Activated CD4-positive, alpha-beta memory T cell treated with anti-CD3 and anti-CD28 coated beads for 36 hours (primary cell): ENCODE measurements at regions not wholly inside any gene's neighbourhood (a gene's known extent, or its start where the extent isn't known, plus 50 kb on each side); places are given as distances from the start of the nearest gene placed in this dataset.
A peak's percentile ranks its signal among the peaks of the same experiment; 100 is the strongest.

Source experiments
- CTCF ChIA-PET: fragments of 350-600 bp; sonication (Branson Sonifier 250); formaldehyde crosslinking; loops from one replicate; lab custom pipeline; 2021; ENCODE audit warnings: antibody characterized with exemption, inconsistent platforms; lab: Charles Lee
- POLR2A ChIA-PET: fragments of 350-600 bp; sonication (Branson Sonifier 250); formaldehyde crosslinking; loops from one replicate; lab custom pipeline; 2021; ENCODE audit warnings: antibody characterized with exemption; lab: Charles Lee
- DNase-seq: peaks from one replicate; pipeline ENCODE4 v3.0.0-alpha.2; 2020
- H3K27ac Mint-ChIP-seq: one replicate; pipeline ENCODE4 v1.8.0; 2021; ENCODE audit warnings: mixed read lengths
- H3K27me3 Mint-ChIP-seq: one replicate; pipeline ENCODE4 v1.8.0; 2021; ENCODE audit warnings: mixed read lengths
- H3K36me3 Mint-ChIP-seq: one replicate; pipeline ENCODE4 v1.8.0; 2021; ENCODE audit warnings: mixed read lengths
- H3K4me1 Mint-ChIP-seq: one replicate; pipeline ENCODE4 v1.8.0; 2021; ENCODE audit warnings: low read depth, mixed read lengths
- H3K4me3 Mint-ChIP-seq: one replicate; pipeline ENCODE4 v1.8.0; 2021; ENCODE audit warnings: mild to moderate bottlenecking, mixed read lengths
- H3K9me3 Mint-ChIP-seq: one replicate; pipeline ENCODE4 v1.8.0; 2021; ENCODE audit warnings: mixed read lengths
- intact Hi-C: fragments of 100-400 bp; cut with micrococcal nuclease; formaldehyde crosslinking; loops from one replicate; pipeline ENCODE4 v1.15.1; 2023

DNA sequence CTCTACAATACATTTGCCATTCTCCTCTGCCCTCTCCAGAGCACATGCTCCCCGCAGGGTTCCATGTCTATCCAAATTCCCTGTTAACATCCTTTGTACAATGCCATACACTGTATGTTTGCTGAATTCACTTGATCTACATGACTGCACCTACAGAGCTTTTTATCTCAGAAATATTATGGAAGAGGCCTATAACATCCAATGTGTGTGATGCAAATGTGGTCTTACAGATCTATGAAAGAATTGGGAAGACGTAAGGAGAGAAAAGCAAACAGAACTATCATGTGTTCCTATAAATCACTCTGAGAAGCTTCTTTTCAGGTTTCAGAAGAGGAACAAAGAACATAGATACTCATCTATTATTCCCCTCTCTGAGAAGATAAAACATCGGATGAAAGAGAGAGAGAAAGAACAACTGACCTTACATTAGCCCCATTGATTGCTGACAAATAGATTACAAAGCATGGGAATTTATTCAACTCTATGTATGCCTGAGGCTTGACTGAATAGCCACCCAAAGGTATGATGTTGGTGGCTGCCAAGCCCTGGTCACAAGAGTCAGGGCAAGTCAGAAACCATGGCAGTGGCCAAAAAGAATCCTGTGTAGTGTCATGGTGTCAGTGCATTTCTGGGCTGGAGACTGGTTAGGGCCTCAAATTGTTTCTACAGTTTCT lies 425.2 kb downstream of the FOXO1 start:
- no peak overlapping the region for H3K4me3 Mint-ChIP-seq
- H3K9me3 Mint-ChIP-seq, result no peaks in the 10 kb centered on the region
- H3K36me3 Mint-ChIP-seq, result no peaks in the 10 kb centered on the region
- CTCF ChIA-PET, result interaction anchor here (1.5 kb wide), 1 partner anchor 172 kb away, joined by 5 read pairs; no protein-coding TSS in a partner anchor
- peaks cover 4% of the 10 kb centered on the region for H3K4me1 Mint-ChIP-seq
- POLR2A ChIA-PET, result no interaction called here
- H3K27me3 Mint-ChIP-seq, result no peaks in the 10 kb centered on the region
- no peak overlapping the region for H3K27ac Mint-ChIP-seq
- intact Hi-C loops, result no loop called here
- DNase-seq, result no peak

- H3K27ac Mint-ChIP-seq, result no peak overlapping the region
- POLR2A ChIA-PET, result no interaction called here
- H3K27me3 Mint-ChIP-seq, result no peaks in the 10 kb centered on the region
- no peak overlapping the region for H3K4me3 Mint-ChIP-seq
- DNase-seq, result no peak
- intact Hi-C loops, result no loop called here
- H3K9me3 Mint-ChIP-seq, result no peaks in the 10 kb centered on the region
- peaks cover 13% of the 10 kb centered on the region for H3K4me1 Mint-ChIP-seq
- CTCF ChIA-PET, result no interaction called here
- no peaks in the 10 kb centered on the region for H3K36me3 Mint-ChIP-seq
Measured at GRCh38 chr13:40243047-40243446, 423.4 kb downstream of the FOXO1 start.

DNA sequence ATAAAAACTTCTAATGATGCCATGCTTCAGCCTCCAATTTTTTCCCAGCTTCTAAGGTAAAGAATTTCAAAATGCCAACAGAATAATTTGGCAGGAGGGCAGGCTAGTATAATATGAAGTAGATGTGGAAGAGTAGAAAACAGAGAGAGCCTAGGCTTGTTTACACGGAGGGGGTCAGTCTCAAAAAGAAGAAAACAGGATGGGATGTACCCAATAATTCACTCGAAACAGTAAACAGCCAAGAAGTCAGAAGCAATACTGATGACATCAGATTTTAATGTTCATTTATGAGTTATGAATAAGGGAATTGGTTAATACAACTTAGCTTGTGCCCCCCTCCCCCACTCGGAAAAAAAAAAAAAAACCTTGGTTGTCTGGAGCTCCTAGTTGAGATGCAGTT lies 422.5 kb downstream of the FOXO1 start:
- H3K4me3 Mint-ChIP-seq, result no peak overlapping the region
- peaks cover 5% of the 10 kb centered on the region for H3K9me3 Mint-ChIP-seq
- ChIA-PET CTCF (no interaction called here), POLR2A (no interaction called here)
- H3K36me3 Mint-ChIP-seq, result peaks cover 2% of the 10 kb centered on the region
- H3K4me1 Mint-ChIP-seq, result peaks cover 20% of the 10 kb centered on the region
- DNase-seq, result no peak
- H3K27ac Mint-ChIP-seq, result no peak overlapping the region
- intact Hi-C loops, result no loop called here
- H3K27me3 Mint-ChIP-seq, result no peaks in the 10 kb centered on the region

DNA sequence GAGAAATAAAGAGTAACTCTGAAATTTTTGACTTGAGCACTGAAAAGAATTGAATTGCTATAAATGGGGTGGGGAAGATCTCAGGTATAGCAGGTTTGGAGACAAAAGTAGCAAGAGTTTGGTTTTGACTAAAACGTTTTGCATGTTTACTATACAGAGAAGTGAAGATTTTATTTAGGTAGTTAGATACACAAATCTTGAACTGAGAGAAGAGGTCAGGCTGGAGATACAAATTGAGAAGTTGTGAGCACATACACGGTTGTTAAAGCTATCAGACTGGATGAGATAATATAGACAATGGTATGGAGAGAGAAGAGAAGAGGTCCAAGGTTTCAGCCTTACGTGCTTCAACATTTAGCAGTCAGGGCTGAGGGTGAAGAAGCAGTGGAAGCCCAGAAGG lies 420.9 kb downstream of the FOXO1 start:
- no peak for DNase-seq
- ChIA-PET CTCF (no interaction called here), POLR2A (no interaction called here)
- Mint-ChIP-seq H3K27me3 (no peaks in the 10 kb centered on the region), H3K4me3 (no peak overlapping the region), H3K9me3 (peaks cover 14% of the 10 kb centered on the region), H3K4me1 (peaks cover 20% of the 10 kb centered on the region), H3K27ac (no peak overlapping the region), H3K36me3 (peaks cover 5% of the 10 kb centered on the region)
- intact Hi-C loops, result no loop called here

DNA sequence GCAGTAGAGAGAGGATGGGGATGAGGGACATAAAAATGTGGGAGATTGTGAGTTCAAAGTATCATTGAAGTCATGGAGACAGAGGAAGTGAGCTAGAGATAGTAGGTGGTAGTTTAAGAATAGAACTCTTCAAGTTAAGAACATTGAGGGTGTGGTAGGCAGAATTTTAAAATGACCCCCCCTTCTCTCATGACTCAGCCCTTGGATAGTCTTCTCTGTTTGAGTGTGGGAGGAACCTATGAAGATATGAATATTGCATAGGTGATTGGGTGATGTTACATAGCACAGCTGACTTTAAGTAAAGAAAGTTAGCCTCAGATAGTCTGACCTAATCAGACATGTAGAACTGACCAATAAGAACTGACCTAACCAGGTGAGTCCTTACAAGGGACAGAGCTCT lies 418.6 kb downstream of the FOXO1 start:
- POLR2A ChIA-PET, result no interaction called here
- no peaks in the 10 kb centered on the region for H3K27me3 Mint-ChIP-seq
- peak; percentile 16 for DNase-seq
- peaks cover 41% of the 10 kb centered on the region for H3K4me1 Mint-ChIP-seq
- H3K9me3 Mint-ChIP-seq, result peaks cover 14% of the 10 kb centered on the region
- no peak overlapping the region for H3K4me3 Mint-ChIP-seq
- CTCF ChIA-PET, result interaction anchor here (0.8 to 1.3 kb wide), 2 partner anchors 57 to 179 kb away, joined by 3 to 4 read pairs; no protein-coding TSS in a partner anchor
- peaks cover 5% of the 10 kb centered on the region for H3K36me3 Mint-ChIP-seq
- intact Hi-C loops, result no loop called here
- H3K27ac Mint-ChIP-seq, result peak overlapping the region; percentile 35

DNA sequence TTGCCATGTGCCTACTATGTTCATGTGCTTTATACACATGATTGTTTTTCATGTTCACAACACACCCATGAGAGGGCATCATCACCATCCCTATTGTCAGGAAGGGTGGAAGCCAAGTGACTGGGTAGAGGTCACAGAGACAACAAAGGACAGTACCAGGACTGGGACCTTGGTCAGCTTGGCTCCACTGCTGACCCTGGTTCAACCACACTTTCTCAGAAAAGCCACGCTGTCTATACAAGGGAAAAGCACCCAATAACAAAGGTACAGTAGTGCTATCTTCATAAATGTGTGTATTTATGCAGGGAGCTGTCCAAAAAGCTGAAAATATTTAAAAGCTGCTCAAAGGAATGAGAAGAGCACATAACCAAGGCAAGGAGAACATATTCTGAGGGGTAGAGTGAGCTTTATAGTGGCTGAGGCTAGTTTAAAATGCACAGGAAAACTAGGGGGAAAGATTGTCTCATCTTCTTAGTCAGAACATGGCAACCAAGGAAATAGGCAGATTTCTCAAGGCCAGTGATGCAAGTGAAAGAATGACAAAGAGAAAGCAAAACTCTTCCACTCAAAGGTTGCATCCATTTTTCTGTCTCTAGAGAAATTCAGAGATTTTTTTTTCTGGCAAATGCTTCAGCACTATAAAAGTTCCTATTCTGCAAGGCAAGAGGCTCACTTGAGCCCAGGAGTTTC lies 415.0 kb downstream of the FOXO1 start:
- intact Hi-C loops, result loop anchor here (1.0 to 5.0 kb wide), 7 partner anchors 30 to 266 kb away; no protein-coding TSS in a partner anchor
- no peaks in the 10 kb centered on the region for H3K27me3 Mint-ChIP-seq
- H3K27ac Mint-ChIP-seq, result peak overlapping the region; percentile 70
- peaks cover 14% of the 10 kb centered on the region for H3K9me3 Mint-ChIP-seq
- no peak overlapping the region for H3K4me3 Mint-ChIP-seq
- POLR2A ChIA-PET, result interaction anchor here (0.9 to 1.0 kb wide), 2 partner anchors 149 to 411 kb away, joined by 3 to 4 read pairs; no protein-coding TSS in a partner anchor
- peak; percentile 13 for DNase-seq
- H3K36me3 Mint-ChIP-seq, result peaks cover 5% of the 10 kb centered on the region
- CTCF ChIA-PET, result interaction anchor here (0.6 kb wide), 1 partner anchor 166 kb away, joined by 3 read pairs; no protein-coding TSS in a partner anchor
- H3K4me1 Mint-ChIP-seq, result peaks cover 42% of the 10 kb centered on the region

DNA sequence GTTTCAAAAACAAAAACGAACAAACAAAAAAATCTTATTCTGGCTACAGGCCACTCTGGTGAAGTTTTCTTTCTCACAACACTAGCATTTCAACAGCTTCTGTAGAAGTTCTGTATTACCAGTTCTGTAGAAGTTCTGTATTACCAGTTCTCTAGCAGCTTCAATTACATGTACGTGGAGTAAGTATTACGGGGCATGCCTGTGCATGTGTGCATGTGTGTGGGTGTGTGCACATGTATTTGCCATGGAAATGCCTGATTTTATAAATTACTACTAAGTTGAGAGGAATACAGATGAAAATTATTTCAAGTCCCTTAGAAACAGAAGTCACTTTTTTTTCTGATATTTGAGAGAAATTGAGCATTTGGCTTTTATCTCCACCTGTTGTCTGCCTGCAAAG lies 414.2 kb downstream of the FOXO1 start:
- POLR2A ChIA-PET, result interaction anchor here (1.0 kb wide), 1 partner anchor 410 kb away, joined by 3 read pairs; no protein-coding TSS in a partner anchor
- no peaks in the 10 kb centered on the region for H3K27me3 Mint-ChIP-seq
- peaks cover 5% of the 10 kb centered on the region for H3K36me3 Mint-ChIP-seq
- no peak overlapping the region for H3K4me3 Mint-ChIP-seq
- CTCF ChIA-PET, result interaction anchor here (0.6 to 1.2 kb wide), 2 partner anchors 166 to 168 kb away, joined by 3 to 4 read pairs; no protein-coding TSS in a partner anchor
- H3K9me3 Mint-ChIP-seq, result peaks cover 14% of the 10 kb centered on the region
- DNase-seq, result no peak
- H3K4me1 Mint-ChIP-seq, result peaks cover 42% of the 10 kb centered on the region
- intact Hi-C loops, result loop anchor here (5.0 kb wide), 2 partner anchors 185 to 265 kb away; no protein-coding TSS in a partner anchor
- no peak overlapping the region for H3K27ac Mint-ChIP-seq

DNA sequence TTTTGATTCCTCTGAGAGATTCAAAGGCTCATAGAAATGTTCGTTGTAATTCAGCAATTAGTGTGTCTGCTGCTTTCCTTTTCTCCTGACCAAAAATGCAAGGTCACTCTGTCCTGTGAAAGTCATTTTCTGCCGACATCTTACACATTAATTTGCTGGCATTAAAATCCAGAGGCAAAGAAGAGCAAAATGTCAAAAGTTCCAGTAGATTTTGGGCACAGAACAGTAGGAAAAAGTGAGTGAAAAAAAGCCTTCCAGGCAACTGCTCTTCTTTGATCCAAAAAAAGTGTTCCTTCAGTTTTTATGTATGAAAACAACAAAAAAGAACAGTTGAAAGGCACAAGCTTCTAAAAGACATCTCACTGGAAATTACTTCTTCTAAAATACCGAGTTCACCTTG lies 413.8 kb downstream of the FOXO1 start:
- no peak for DNase-seq
- ChIA-PET CTCF (interaction anchor here (0.7 to 1.2 kb wide), 2 partner anchors 168 to 468 kb away, joined by 3 to 4 read pairs; no protein-coding TSS in a partner anchor), POLR2A (no interaction called here)
- Mint-ChIP-seq H3K27me3 (no peaks in the 10 kb centered on the region), H3K27ac (no peak overlapping the region), H3K9me3 (peaks cover 14% of the 10 kb centered on the region), H3K4me1 (peaks cover 39% of the 10 kb centered on the region), H3K36me3 (peaks cover 5% of the 10 kb centered on the region), H3K4me3 (no peak overlapping the region)
- intact Hi-C loops, result loop anchor here (5.0 kb wide), 2 partner anchors 185 to 265 kb away; no protein-coding TSS in a partner anchor

- H3K4me3 Mint-ChIP-seq, result no peak overlapping the region
- H3K4me1 Mint-ChIP-seq, result peaks cover 34% of the 10 kb centered on the region
- peaks cover 5% of the 10 kb centered on the region for H3K9me3 Mint-ChIP-seq
- CTCF ChIA-PET, result interaction anchor here (1.1 kb wide), 1 partner anchor 185 kb away, joined by 3 read pairs; no protein-coding TSS in a partner anchor
- intact Hi-C loops, result loop anchor here (5.0 kb wide), 2 partner anchors 183 to 263 kb away; no protein-coding TSS in a partner anchor
- POLR2A ChIA-PET, result no interaction called here
- no peaks in the 10 kb centered on the region for H3K27me3 Mint-ChIP-seq
- H3K36me3 Mint-ChIP-seq, result no peaks in the 10 kb centered on the region
- DNase-seq, result no peak
- no peak overlapping the region for H3K27ac Mint-ChIP-seq
Measured at GRCh38 chr13:40254394-40254793, 412.0 kb downstream of the FOXO1 start.

- Mint-ChIP-seq H3K4me3 (no peak overlapping the region), H3K4me1 (peaks cover 34% of the 10 kb centered on the region), H3K27ac (no peak overlapping the region), H3K9me3 (no peaks in the 10 kb centered on the region), H3K27me3 (no peaks in the 10 kb centered on the region), H3K36me3 (no peaks in the 10 kb centered on the region)
- DNase-seq, result no peak
- intact Hi-C loops, result no loop called here
- ChIA-PET POLR2A (no interaction called here), CTCF (no interaction called here)
Measured at GRCh38 chr13:40255551-40255950, 410.9 kb downstream of the FOXO1 start.

GRCh38 chr13:40259899-40260298 lies 406.5 kb downstream of the FOXO1 start:
- POLR2A ChIA-PET, result no interaction called here

GRCh38 chr13:40261336-40261735 lies 405.1 kb downstream of the FOXO1 start:
- no peak overlapping the region for H3K27ac Mint-ChIP-seq
- no peak for DNase-seq
- no peak overlapping the region for H3K4me3 Mint-ChIP-seq
- ChIA-PET CTCF (interaction anchor here (1.0 to 1.1 kb wide), 2 partner anchors 9 to 192 kb away, joined by 4 read pairs; no protein-coding TSS in a partner anchor), POLR2A (no interaction called here)
- H3K36me3 Mint-ChIP-seq, result no peaks in the 10 kb centered on the region
- H3K9me3 Mint-ChIP-seq, result no peaks in the 10 kb centered on the region
- intact Hi-C loops, result no loop called here
- no peaks in the 10 kb centered on the region for H3K27me3 Mint-ChIP-seq
- peaks cover 6% of the 10 kb centered on the region for H3K4me1 Mint-ChIP-seq

More at GRCh38 chr13:40259899-40260298, 406.5 kb downstream of the FOXO1 start:
- Mint-ChIP-seq H3K27ac (no peak overlapping the region), H3K4me3 (no peak overlapping the region), H3K36me3 (no peaks in the 10 kb centered on the region), H3K4me1 (peaks cover 6% of the 10 kb centered on the region), H3K9me3 (no peaks in the 10 kb centered on the region), H3K27me3 (no peaks in the 10 kb centered on the region)
- CTCF ChIA-PET, result interaction anchor here (1.1 kb wide), 1 partner anchor 10 kb away, joined by 4 read pairs; no protein-coding TSS in a partner anchor
- intact Hi-C loops, result no loop called here
- no peak for DNase-seq
